GM23248 (cell line): ENCODE measurements at regions not wholly inside any gene's neighbourhood (a gene's known extent, or its start where the extent isn't known, plus 50 kb on each side); places are given as distances from the start of the nearest gene placed in this dataset.

ENCODE experiments used
- EZH2 ChIP-seq: fragments of 200-600 bp; sonication (generic); IDR thresholded peaks from 2 replicates; pipeline ENCODE4 v1.6.1; 2018; ENCODE audit warnings: antibody characterized with exemption, mild to moderate bottlenecking; ENCODE audit not compliant: insufficient read depth, poor library complexity, severe bottlenecking
- EZH2phosphoT487 ChIP-seq: fragments of 200-600 bp; sonication (generic); IDR thresholded peaks from 2 replicates; pipeline ENCODE4 v1.6.1; 2018; ENCODE audit warnings: antibody characterized with exemption, moderate library complexity, mild to moderate bottlenecking, low read depth; ENCODE audit not compliant: insufficient read depth

GRCh38 chr13:26456650-26457049 is 100.8 kb upstream of the WASF3 start:
- no peak for TF ChIP-seq EZH2
- TF ChIP-seq EZH2phosphoT487 = no peak
